ENCODE measurements at regions not wholly inside any gene's neighbourhood (a gene's known extent, or its start where the extent isn't known, plus 50 kb on each side); places are given as distances from the start of the nearest gene placed in this dataset.
"Not testable (repeated sequence)": the region's sequence is repeated elsewhere in the genome, so short reads cannot be mapped to it uniquely, and the experiment has no call there.

DNA sequence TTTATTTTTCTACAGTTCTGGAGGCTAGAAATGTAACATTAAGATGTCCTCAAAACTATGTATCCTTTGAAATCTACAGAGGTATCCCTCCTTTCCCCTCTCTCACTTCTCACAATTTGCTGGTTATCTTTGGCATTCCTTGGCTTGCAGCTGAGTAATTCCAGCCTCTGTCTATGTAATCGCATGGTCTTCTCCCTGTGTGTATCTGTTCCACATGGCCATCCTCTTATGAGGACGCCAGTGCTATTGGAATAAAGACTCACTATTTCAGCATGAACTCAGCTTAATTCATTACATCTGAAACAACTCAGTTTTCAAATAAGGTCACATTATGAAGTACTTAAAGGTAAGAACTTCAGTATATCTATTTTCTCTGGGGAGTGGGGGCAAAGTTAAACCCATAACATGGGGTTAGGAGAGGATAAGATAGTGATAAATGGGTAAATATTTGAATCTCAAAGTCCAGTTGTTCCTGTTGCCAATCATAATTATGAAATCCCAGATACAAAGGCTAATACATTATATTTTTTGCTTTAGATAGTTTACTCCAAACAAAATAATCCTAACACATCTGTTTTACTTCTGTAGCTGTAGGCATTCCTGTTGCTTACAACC is 1290.8 kb downstream of the NCAM2 start:
- no peak for DNase-seq (ENCODE audit: low spot score)

GRCh38 chr21:22292144-22292543 is 1293.9 kb downstream of the NCAM2 start:
- DNase-seq (ENCODE audit: low spot score) = no peak

DNA sequence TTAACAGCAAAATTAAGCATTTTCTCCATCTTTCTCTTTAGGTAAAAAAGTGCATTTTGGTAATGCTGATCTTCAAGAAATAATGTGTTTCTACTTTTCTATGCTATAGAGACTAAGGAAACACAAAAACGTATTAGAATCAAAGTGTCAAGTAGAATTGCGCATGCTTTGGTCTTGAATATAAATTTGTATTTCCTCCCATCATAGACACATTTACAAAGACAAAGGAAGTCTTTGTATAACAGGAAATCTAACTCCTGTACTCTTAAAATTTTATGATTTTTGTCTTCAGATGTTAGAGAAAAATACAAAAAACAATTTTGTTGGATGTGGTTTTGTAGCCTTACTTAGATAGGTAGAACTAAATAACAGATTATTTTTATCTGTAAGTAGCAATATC is 1299.4 kb downstream of the NCAM2 start:
- no peak for DNase-seq (ENCODE audit: low spot score)

GRCh38 chr21:22311741-22312462 is 1313.7 kb downstream of the NCAM2 start:
- DNase-seq (ENCODE audit: low spot score) = no peak

GRCh38 chr21:22314963-22315362 is 1316.8 kb downstream of the NCAM2 start:
- no peak for DNase-seq (ENCODE audit: low spot score)

DNA sequence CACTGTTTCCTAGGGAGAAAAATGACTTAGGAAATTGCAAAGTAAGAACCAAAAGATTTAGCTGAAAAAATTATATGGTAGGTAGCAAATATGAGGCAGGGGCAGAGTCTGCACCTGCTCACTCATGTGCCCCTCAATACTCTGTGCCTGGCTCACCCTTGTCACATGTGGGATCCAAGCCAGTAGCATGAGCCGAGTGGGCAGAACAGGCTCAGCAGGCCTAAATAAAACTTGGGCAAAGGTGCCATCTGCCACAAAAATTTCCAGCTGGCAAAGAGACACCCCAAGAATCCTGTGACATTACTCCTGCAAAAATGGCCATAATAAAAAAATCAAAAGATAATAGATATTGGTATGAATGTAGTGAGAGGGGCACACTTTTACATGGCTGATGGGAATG is 1321.2 kb downstream of the NCAM2 start:
- DNase-seq (ENCODE audit: low spot score) = peak; percentile 5

- DNase-seq (ENCODE audit: low spot score) = peak; percentile 10
Measured at GRCh38 chr21:22342889-22343288, 1344.7 kb downstream of the NCAM2 start.

DNA sequence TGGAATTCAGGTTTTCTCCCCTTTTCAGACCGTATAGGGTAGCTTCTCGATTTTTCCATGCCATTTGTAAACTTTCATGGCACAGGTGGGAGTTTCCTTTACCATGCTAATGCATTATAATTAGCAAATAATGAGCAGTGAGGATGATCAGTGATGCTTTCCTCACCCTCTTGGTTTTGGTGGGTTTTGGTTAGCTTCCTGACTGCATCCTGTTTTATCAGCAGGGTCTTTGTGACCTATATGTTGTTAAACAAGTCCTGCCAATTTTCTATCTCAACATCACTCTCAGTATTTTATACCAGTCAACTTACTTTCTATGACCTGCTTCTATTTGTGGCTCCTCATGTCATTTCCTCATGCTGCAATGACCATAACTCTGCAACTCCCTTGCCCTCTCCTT is 1345.1 kb downstream of the NCAM2 start:
- no peak for DNase-seq (ENCODE audit: low spot score)

DNA sequence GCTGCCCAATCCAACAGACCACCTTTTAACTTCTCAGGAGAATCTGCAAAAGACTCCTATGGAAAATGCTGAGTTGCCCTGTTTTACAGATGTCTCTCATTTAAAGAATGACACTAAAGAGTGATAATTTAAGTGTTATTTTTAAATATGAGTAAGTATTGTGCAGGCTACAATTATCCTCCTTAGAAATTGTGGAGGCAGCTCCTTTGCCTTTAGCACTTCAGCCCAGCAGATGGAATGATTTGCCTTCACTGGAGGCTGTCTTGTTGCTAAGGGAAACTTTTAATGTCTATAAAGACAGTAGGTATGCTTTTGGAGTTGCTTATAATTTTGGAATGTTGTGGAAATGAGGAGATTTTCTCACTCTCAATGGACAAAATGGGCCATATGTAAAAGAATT is 1345.5 kb downstream of the NCAM2 start:
- DNase-seq (ENCODE audit: low spot score) = no peak

- DNase-seq (ENCODE audit: low spot score) = no peak
Measured at GRCh38 chr21:22345624-22346023, 1347.4 kb downstream of the NCAM2 start.

- peak; percentile 6 for DNase-seq (ENCODE audit: low spot score)
Measured at GRCh38 chr21:22346576-22346975, 1348.4 kb downstream of the NCAM2 start.

- no peak for DNase-seq (ENCODE audit: low spot score)
Measured at GRCh38 chr21:22351076-22351475, 1352.9 kb downstream of the NCAM2 start.

- DNase-seq (ENCODE audit: low spot score) = no peak
Measured at GRCh38 chr21:22352088-22352487, 1353.9 kb downstream of the NCAM2 start.

- no peak for DNase-seq (ENCODE audit: low spot score)
Measured at GRCh38 chr21:22355949-22356348, 1357.7 kb downstream of the NCAM2 start.

DNA sequence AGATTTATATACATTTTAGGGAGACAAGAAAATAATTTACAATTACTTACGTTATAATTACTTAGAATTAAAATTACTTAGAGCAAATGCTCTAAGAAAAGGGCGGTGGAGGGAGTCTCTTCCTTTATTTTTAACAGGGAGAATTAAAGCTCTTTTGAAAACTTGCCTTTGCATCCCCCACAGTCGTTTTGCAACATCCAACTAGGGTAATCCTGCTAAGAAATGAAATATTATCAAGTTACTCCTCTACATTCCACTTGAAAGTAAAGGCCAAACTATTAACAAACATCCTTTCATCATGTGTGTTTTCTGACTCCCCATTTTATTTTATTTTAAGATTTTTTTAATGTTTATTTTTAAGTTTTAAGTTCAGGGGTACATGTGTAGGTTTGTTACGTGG is 1358.5 kb downstream of the NCAM2 start:
- no peak for DNase-seq (ENCODE audit: low spot score)

- DNase-seq (ENCODE audit: low spot score) = not testable (repeated sequence)
Measured at GRCh38 chr21:22359599-22359998, 1361.4 kb downstream of the NCAM2 start.

DNA sequence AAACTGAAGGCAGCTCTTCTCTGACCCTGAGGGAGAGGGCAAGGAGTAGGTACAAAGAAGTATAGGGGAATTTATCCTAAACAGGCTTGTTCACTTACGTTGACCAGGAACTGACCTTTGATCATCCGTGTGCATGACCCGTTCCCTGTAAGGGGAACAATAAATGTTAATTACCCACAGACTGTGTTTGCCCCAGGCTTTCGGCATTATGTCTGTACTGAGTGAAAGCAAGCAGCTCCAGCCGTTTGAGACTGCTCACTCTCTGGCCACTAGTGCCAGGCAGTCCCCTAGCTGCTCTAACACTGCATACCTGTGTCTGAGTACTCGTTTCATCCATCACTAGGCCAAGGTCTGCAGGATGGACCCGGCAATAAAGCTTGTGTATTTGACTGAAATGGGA is 1365.3 kb downstream of the NCAM2 start:
- DNase-seq (ENCODE audit: low spot score) = no peak

DNA sequence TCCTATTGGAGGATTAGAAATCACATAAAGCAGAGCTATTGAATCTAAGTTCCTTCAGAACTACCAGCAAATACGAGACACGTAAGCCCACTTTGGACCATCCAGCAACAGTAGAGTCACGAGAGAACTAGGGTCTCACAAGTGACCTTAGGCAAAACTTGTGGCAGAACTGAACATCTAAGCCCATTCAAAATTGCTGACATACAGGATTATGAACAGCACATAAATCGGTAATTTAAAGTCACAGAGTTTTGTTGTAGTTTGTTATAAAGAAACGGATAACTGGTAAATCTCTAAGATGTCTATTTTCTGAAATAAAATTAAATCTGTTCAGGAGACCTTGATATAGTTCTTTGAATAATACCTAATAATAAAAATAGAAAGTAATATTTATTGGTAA is 1366.0 kb downstream of the NCAM2 start:
- no peak for DNase-seq (ENCODE audit: low spot score)

DNA sequence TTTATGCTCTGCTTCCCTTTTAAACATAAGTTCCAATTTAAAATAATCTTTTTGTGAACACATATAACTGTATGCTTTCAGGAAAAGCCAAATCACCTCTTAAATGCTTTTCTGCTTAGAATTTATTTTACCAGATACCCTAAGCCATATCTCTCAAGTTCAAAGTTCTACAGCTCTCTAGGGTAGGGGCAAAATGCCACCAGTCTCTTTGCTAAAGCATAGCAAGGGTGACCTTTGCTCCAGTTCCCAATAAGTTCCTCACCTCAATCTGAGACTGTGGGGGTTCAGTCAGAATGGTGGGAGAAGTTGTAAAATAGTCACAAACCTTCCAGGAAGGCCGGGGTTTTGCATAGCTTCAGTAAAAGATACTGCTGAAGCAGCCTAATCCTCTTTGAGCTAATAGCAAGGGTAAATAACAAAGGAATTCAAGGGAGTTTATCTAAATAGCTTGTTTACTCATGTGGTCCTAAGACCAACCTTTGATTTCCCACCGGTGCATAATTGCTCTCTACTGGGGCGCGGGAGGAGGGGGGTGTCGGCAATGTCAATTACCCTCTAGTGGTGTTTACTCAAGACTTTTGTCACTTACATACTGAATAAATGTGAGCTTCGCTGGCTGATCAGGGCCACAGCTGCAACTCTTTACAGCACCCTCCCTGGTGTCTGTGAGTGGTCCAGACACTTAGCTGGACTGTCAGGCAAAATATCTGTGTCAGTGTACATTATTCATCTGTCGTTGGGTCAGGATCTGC is 1376.2 kb downstream of the NCAM2 start:
- no peak for DNase-seq (ENCODE audit: low spot score)

DNA sequence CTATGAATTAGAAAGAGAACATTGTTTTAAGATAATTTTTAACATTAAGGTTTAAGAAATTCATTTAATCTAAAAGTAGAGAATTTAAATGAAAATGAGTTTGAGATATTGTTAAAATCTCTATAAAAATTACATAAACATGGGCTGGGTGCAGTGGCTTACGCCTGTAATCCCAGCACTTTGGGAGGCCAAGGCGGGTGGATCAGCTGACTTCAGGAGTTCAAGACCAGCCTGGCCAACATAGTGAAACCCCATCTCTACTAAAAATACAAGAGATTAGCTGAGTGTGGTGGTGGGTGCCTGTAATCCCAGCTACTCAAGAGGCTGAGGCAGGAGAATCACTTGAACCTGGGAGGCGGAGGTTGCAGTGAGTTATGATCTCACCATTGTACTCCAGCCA is 1379.6 kb downstream of the NCAM2 start:
- not testable (repeated sequence) for DNase-seq (ENCODE audit: low spot score)

- no peak for DNase-seq (ENCODE audit: low spot score)
Measured at GRCh38 chr21:22393324-22393723, 1395.1 kb downstream of the NCAM2 start.

DNA sequence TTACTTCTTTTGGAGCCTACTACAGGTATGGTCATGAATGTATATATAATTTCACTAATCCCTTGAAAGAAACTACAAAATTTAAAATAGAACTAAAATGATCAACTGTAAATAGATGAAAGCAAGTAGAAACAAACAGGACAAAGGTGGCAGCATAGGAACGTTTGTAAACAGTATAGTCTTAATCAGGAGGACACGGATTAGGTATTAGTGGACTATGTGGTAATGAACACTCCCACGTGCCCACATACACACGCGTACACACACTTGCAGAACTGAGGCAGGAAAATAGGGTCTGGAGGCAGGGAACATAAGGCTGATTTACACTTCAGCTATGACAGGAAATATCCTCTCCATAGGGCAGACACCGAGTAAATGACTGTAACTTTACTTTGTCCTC is 1397.8 kb downstream of the NCAM2 start:
- DNase-seq (ENCODE audit: low spot score) = no peak

Data from Ammon's horn (tissue), 1 donor.